Neural progenitor cell (in vitro differentiated cells): ENCODE measurements at regions not wholly inside any gene's neighbourhood (a gene's known extent, or its start where the extent isn't known, plus 50 kb on each side); places are given as distances from the start of the nearest gene placed in this dataset.
"Not testable (repeated sequence)": the region's sequence is repeated elsewhere in the genome, so short reads cannot be mapped to it uniquely, and the experiment has no call there.

Source experiments
- DNase-seq: peaks from one replicate; pipeline ENCODE4 v3.0.0-alpha.2; 2016; ENCODE audit warnings: low spot score
- H2AFZ ChIP-seq: fragments of 200-600 bp; sonication (generic); replicated peaks from 2 replicates; pipeline ENCODE4 v1.6.1; 2016; ENCODE audit warnings: antibody characterized with exemption
- H3F3A ChIP-seq: fragments of 200-600 bp; sonication (generic); 2 replicates; pipeline ENCODE4 v1.6.1; 2016; ENCODE audit warnings: antibody characterized with exemption, low read depth
- H3K27ac ChIP-seq: fragments of 200-600 bp; sonication (generic); 2 replicates; pipeline ENCODE4 v1.5.1; 2016; ENCODE audit warnings: mild to moderate bottlenecking
- H3K27me3 ChIP-seq: fragments of 200-600 bp; sonication (generic); 2 replicates; pipeline ENCODE4 v1.6.1; 2016; ENCODE audit warnings: mild to moderate bottlenecking, moderate library complexity
- H3K36me3 ChIP-seq: fragments of 200-600 bp; sonication (generic); 2 replicates; pipeline ENCODE4 v1.5.1; 2016
- H3K4me1 ChIP-seq: fragments of 200-600 bp; sonication (generic); 2 replicates; pipeline ENCODE4 v1.6.1; 2016; ENCODE audit warnings: mixed run types
- H3K4me2 ChIP-seq: fragments of 200-600 bp; sonication (generic); 2 replicates; pipeline ENCODE4 v1.6.1; 2016
- H3K4me3 ChIP-seq: fragments of 200-600 bp; sonication (generic); 2 replicates; pipeline ENCODE4 v1.5.1; 2016
- H3K79me2 ChIP-seq: fragments of 200-600 bp; sonication (generic); 2 replicates; pipeline ENCODE4 v1.6.1; 2016; ENCODE audit warnings: low read depth
- H3K9ac ChIP-seq: fragments of 200-600 bp; sonication (generic); 2 replicates; pipeline ENCODE4 v1.6.1; 2016
- H3K9me3 ChIP-seq: fragments of 200-600 bp; sonication (generic); 2 replicates; pipeline ENCODE4 v1.5.1; 2016; ENCODE audit warnings: low read depth
- H4K20me1 ChIP-seq: fragments of 200-600 bp; sonication (generic); 2 replicates; pipeline ENCODE4 v1.6.1; 2016; ENCODE audit warnings: low read depth
- H3K27ac Mint-ChIP-seq: 3 replicates; pipeline ENCODE4 v1.8.0; 2021; ENCODE audit warnings: mixed read lengths
- H3K27me3 Mint-ChIP-seq: 2 replicates; pipeline ENCODE4 v1.8.0; 2022; ENCODE audit warnings: low read depth, mild to moderate bottlenecking, inconsistent platforms, moderate library complexity, mixed read lengths; ENCODE audit not compliant: insufficient read depth
- H3K36me3 Mint-ChIP-seq: 3 replicates; pipeline ENCODE4 v1.8.0; 2021; ENCODE audit warnings: mixed read lengths
- H3K4me1 Mint-ChIP-seq: 3 replicates; pipeline ENCODE4 v1.8.0; 2021; ENCODE audit warnings: mixed read lengths
- H3K4me3 Mint-ChIP-seq: 3 replicates; pipeline ENCODE4 v1.8.0; 2021; ENCODE audit warnings: mild to moderate bottlenecking, moderate library complexity, mixed read lengths
- H3K9me3 Mint-ChIP-seq: 3 replicates; pipeline ENCODE4 v1.8.0; 2020; ENCODE audit warnings: mixed read lengths
- EZH2 ChIP-seq: fragments of 200-600 bp; sonication (generic); IDR thresholded peaks from 2 replicates; pipeline ENCODE4 v1.6.1; 2017; ENCODE audit warnings: antibody characterized with exemption, mild to moderate bottlenecking, moderate library complexity
- EZH2phosphoT487 ChIP-seq: fragments of 200-600 bp; sonication (generic); IDR thresholded peaks from 2 replicates; pipeline ENCODE4 v1.6.1; 2017; ENCODE audit warnings: antibody characterized with exemption
- TF ChIP-seq, protein P1 (sequence below): fragments of 200-600 bp; sonication (generic); IDR thresholded peaks from 2 replicates; pipeline ENCODE4 v1.5.1; 2017; ENCODE audit warnings: antibody characterized with exemption, mild to moderate bottlenecking

DNA sequence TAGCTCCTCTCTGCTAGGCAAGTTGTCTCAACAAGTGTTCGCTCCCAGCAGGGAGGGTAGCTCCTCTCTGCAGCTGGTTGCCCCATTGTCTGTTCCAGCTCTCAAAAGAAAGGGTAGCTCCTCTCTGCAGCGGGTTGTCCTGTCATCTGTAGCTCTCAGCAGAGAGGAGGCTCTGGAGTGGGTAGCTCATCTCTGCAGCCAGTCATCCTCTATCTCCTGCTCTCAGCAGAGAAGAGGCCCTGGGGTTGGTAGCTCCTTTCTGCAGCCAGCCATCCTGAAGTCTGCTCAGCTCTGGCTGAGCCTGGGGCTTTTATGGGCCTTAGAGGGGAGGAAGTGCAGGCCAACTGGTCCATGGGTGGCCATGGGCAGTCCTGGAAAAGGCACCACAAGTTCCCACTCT, 342.7 kb downstream of the PTTG2 start:
- H3K36me3 Mint-ChIP-seq, result peaks cover 8% of the 10 kb centered on the region

DNA sequence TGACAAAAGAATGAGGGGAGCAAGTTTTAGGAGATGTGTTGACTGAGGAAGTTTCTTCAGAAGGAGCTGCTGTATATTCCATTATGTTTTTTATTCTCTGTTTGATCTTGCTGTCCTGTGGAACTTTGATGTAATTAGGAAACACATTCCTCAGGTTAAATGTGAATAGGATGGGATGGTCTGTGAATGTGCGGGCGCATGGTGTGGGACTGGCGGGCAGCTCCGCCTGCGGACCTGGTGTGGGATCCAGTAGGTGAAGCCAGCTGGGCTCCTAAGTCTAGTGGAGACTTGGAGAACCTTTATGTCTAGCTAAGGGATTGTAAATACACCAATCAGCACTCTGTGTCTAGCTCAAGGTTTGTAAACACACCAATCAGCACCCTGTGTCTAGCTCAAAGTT, 344.3 kb downstream of the PTTG2 start:
- H3K4me3 Mint-ChIP-seq, H3K4me1 ChIP-seq, H3K4me1 Mint-ChIP-seq, H3K9ac ChIP-seq, DNase-seq, H3K27me3 ChIP-seq, H3K4me3 ChIP-seq, H4K20me1 ChIP-seq, H3K27ac ChIP-seq, H3F3A ChIP-seq, H2AFZ ChIP-seq, H3K27ac Mint-ChIP-seq, H3K27me3 Mint-ChIP-seq, H3K36me3 Mint-ChIP-seq, H3K79me2 ChIP-seq, H3K9me3 ChIP-seq, H3K4me2 ChIP-seq, H3K36me3 ChIP-seq: not testable (repeated sequence)
- peaks cover 29% of the 10 kb centered on the region for H3K9me3 Mint-ChIP-seq

More for the DNA sequence above, 342.7 kb downstream of the PTTG2 start:
- peaks cover 14% of the 10 kb centered on the region for H3K36me3 ChIP-seq
- Mint-ChIP-seq H3K9me3 (peaks cover 42% of the 10 kb centered on the region), H3K4me1 (no peaks in the 10 kb centered on the region), H3K27ac (no peak overlapping the region), H3K4me3 (no peak overlapping the region), H3K27me3 (peaks cover 2% of the 10 kb centered on the region)
- H3K4me3 ChIP-seq, result no peak overlapping the region
- DNase-seq, result no peak
- H3K4me1 ChIP-seq, result no peaks in the 10 kb centered on the region
- no peaks in the 10 kb centered on the region for H4K20me1 ChIP-seq
- no peak overlapping the region for H3K4me2 ChIP-seq
- no peak overlapping the region for H3K9ac ChIP-seq
- H2AFZ ChIP-seq, result no peak overlapping the region
- H3K27ac ChIP-seq, result no peak overlapping the region
- H3K27me3 ChIP-seq, result no peaks in the 10 kb centered on the region
- no peaks in the 10 kb centered on the region for H3K79me2 ChIP-seq
- no peak for TF ChIP-seq EZH2
- TF ChIP-seq, protein P1, sequence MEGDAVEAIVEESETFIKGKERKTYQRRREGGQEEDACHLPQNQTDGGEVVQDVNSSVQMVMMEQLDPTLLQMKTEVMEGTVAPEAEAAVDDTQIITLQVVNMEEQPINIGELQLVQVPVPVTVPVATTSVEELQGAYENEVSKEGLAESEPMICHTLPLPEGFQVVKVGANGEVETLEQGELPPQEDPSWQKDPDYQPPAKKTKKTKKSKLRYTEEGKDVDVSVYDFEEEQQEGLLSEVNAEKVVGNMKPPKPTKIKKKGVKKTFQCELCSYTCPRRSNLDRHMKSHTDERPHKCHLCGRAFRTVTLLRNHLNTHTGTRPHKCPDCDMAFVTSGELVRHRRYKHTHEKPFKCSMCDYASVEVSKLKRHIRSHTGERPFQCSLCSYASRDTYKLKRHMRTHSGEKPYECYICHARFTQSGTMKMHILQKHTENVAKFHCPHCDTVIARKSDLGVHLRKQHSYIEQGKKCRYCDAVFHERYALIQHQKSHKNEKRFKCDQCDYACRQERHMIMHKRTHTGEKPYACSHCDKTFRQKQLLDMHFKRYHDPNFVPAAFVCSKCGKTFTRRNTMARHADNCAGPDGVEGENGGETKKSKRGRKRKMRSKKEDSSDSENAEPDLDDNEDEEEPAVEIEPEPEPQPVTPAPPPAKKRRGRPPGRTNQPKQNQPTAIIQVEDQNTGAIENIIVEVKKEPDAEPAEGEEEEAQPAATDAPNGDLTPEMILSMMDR, result no peak
- TF ChIP-seq EZH2phosphoT487, result no peak
- H3K9me3 ChIP-seq, result peaks cover 14% of the 10 kb centered on the region
- H3F3A ChIP-seq, result no peaks in the 10 kb centered on the region

DNA sequence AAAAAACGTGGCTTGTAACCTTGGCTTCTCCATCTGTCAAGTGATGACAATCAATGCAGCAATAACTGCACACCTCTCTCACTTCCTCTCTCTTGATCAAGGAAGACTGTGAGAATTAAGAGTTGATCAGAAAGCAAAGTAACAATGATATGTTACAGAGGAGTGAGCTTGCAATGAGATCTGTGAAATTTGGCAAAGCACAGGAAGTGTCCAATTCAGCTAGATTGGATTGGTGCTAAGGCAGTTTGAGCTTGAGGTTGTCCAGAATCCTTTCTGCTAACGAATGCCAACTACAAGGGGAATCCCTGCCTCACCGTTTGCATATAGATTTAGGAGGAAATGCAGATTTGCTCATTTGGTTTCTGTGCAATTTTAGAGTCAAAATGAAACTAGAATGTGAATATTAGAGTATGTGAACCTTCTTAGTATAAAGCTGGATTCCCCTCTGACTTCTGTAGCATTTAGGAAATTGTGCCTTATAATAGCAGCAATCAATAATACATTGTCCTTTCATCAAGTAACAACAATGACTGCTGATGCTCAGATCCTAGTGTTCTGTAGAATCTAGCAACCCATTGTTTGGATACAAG, 346.4 kb downstream of the PTTG2 start:
- Histone ChIP-seq H3K27me3 (no peaks in the 10 kb centered on the region), H3K9me3 (no peaks in the 10 kb centered on the region), H3F3A (no peaks in the 10 kb centered on the region), H3K4me1 (peaks cover 7% of the 10 kb centered on the region), H4K20me1 (no peaks in the 10 kb centered on the region), H3K4me2 (no peak overlapping the region), H3K27ac (no peak overlapping the region), H3K79me2 (no peaks in the 10 kb centered on the region), H3K9ac (no peak overlapping the region), H2AFZ (peak overlapping the region; percentile 50), H3K4me3 (no peak overlapping the region), H3K36me3 (no peaks in the 10 kb centered on the region)
- H3K27me3 Mint-ChIP-seq, result peaks cover 4% of the 10 kb centered on the region
- no peak for TF ChIP-seq EZH2phosphoT487
- no peak for TF ChIP-seq EZH2
- TF ChIP-seq, protein P1, result no peak
- H3K9me3 Mint-ChIP-seq, result peaks cover 11% of the 10 kb centered on the region
- DNase-seq, result no peak
- H3K4me3 Mint-ChIP-seq, result no peak overlapping the region
- peaks cover 2% of the 10 kb centered on the region for H3K36me3 Mint-ChIP-seq
- H3K27ac Mint-ChIP-seq, result no peak overlapping the region
- H3K4me1 Mint-ChIP-seq, result peaks cover 2% of the 10 kb centered on the region

DNA sequence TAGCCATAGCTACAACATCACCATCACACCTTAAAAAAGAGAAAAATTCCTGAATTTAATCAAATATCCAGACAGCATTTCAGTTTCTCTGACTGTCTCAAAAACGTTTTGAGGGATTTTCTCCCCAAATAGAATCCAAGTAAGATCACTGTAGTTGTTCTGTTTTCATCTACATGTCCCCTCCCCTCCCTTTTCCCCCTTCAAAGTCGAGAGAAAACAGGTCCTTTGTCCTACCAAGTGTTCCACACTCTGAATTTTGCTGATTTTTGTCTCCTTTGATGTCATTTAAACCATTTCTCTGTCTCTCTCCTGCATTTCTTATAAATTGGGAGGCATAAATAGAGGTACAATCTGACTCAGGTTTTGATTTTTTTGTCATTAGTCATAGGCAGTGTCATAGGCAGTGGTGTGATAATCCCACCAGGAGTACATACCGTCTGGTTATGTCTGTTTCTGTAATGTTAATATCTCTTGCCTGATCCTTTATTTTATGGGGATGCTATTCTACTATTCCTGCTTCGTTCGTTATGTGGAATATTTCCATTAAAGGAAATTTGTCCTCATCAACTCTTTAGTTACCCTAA, 348.6 kb downstream of the PTTG2 start:
- H3K4me2 ChIP-seq, result no peak overlapping the region
- TF ChIP-seq, protein P1, result no peak
- TF ChIP-seq EZH2phosphoT487 (no peak), EZH2 (no peak)
- Mint-ChIP-seq H3K27ac (no peak overlapping the region), H3K4me1 (peaks cover 2% of the 10 kb centered on the region), H3K9me3 (peaks cover 8% of the 10 kb centered on the region), H3K27me3 (peaks cover 4% of the 10 kb centered on the region), H3K36me3 (no peaks in the 10 kb centered on the region), H3K4me3 (no peak overlapping the region)
- no peaks in the 10 kb centered on the region for H3K27me3 ChIP-seq
- no peaks in the 10 kb centered on the region for H4K20me1 ChIP-seq
- DNase-seq, result no peak
- H3K4me1 ChIP-seq, result peaks cover 7% of the 10 kb centered on the region
- no peaks in the 10 kb centered on the region for H3K79me2 ChIP-seq
- H3F3A ChIP-seq, result no peaks in the 10 kb centered on the region
- H2AFZ ChIP-seq, result no peak overlapping the region
- H3K36me3 ChIP-seq, result no peaks in the 10 kb centered on the region
- no peak overlapping the region for H3K27ac ChIP-seq
- no peak overlapping the region for H3K9ac ChIP-seq
- no peaks in the 10 kb centered on the region for H3K9me3 ChIP-seq
- no peak overlapping the region for H3K4me3 ChIP-seq
